ENCODE measurements at regions not wholly inside any gene's neighbourhood (a gene's known extent, or its start where the extent isn't known, plus 50 kb on each side); places are given as distances from the start of the nearest gene placed in this dataset.

- H3K4me3 Mint-ChIP-seq = no peak overlapping the region
- H3K4me3 ChIP-seq (replicated peaks in 1 of 3; ENCODE audit: low read depth in 2 of 3, low read length in 3 of 3) = no peak overlapping the region
- no peaks in the 10 kb centered on the region for H3K9me3 ChIP-seq (replicated peaks in 1 of 2; ENCODE audit: control insufficient read depth in 1 of 2, insufficient read depth in 1 of 2, low read length in 2 of 2)
- H3K36me3 ChIP-seq (replicated peaks in 1 of 2; ENCODE audit: control insufficient read depth in 1 of 2, insufficient read depth in 2 of 2, low read length in 2 of 2) = no peaks in the 10 kb centered on the region
- H3K27ac Mint-ChIP-seq = no peak overlapping the region
- no peaks in the 10 kb centered on the region for H3K4me1 ChIP-seq (ENCODE audit: control insufficient read depth in 1 of 2, insufficient read depth in 2 of 2, low read length in 2 of 2)
- no peaks in the 10 kb centered on the region for H3K79me2 ChIP-seq (ENCODE audit: insufficient read depth, low read length)
- H3K27ac ChIP-seq (ENCODE audit: low read depth in 1 of 2, low read length in 2 of 2) = no peak overlapping the region
- no peak overlapping the region for H3K4me2 ChIP-seq (replicated peaks; ENCODE audit: extremely low read depth, low read length, poor library complexity, severe bottlenecking)
- no peaks in the 10 kb centered on the region for H3K4me1 Mint-ChIP-seq
- H3K9ac ChIP-seq (ENCODE audit: insufficient read depth, low read length, poor library complexity, severe bottlenecking) = no peak overlapping the region
- H3K36me3 Mint-ChIP-seq = no peaks in the 10 kb centered on the region
- intact Hi-C loops (cut with micrococcal nuclease) = no loop called here
- H3K9me3 Mint-ChIP-seq = peaks cover 0 to 3% (median 0%) of the 10 kb centered on the region in 7 donors
- TF ChIP-seq CTCF (IDR thresholded peaks at IDR 0.05) = no peak
- no peaks in the 10 kb centered on the region for H3K27me3 Mint-ChIP-seq (ENCODE audit: low read depth in 3 of 3)
- no peaks in the 10 kb centered on the region for H3K27me3 ChIP-seq (ENCODE audit: control insufficient read depth in 2 of 2, insufficient read depth in 2 of 2, low read length in 2 of 2)
- no peak overlapping the region for H2AFZ ChIP-seq (ENCODE audit: insufficient read depth, low read depth, low read length, poor library complexity, severe bottlenecking)
- no peak for DNase-seq
- H4K20me1 ChIP-seq (ENCODE audit: insufficient read depth, low read length) = no peaks in the 10 kb centered on the region
Measured at GRCh38 chr6:80962382-80962781, 790.1 kb downstream of the TENT5A start.

DNA sequence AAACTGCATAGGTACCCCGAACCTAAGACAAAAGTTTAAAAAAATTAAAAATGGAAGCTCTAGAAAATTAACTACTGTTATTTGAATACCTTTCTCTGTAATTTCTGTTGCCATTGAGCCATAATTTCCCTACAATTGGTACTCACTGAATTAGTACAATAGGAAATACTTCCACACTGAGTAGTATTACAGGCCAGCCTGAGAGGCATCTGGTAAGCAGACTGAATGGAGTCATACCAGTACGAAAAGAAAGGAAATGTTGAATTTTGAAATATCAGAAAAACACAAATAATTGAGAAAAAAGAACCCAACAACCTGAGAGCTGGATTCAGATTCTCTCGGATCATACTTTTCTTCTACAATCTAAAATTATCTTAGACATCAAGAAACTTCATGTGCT, 791.3 kb downstream of the TENT5A start:
- Histone ChIP-seq H2AFZ (ENCODE audit: insufficient read depth, low read depth, low read length, poor library complexity, severe bottlenecking) (no peak overlapping the region), H3K79me2 (ENCODE audit: insufficient read depth, low read length) (no peaks in the 10 kb centered on the region), H3K27ac (ENCODE audit: low read depth in 1 of 2, low read length in 2 of 2) (no peak overlapping the region), H4K20me1 (ENCODE audit: insufficient read depth, low read length) (no peaks in the 10 kb centered on the region), H3K9me3 (replicated peaks in 1 of 2; ENCODE audit: control insufficient read depth in 1 of 2, insufficient read depth in 1 of 2, low read length in 2 of 2) (no peaks in the 10 kb centered on the region), H3K4me2 (replicated peaks; ENCODE audit: extremely low read depth, low read length, poor library complexity, severe bottlenecking) (no peak overlapping the region), H3K4me3 (replicated peaks in 1 of 3; ENCODE audit: low read depth in 2 of 3, low read length in 3 of 3) (no peak overlapping the region), H3K4me1 (ENCODE audit: control insufficient read depth in 1 of 2, insufficient read depth in 2 of 2, low read length in 2 of 2) (no peaks in the 10 kb centered on the region), H3K36me3 (replicated peaks in 1 of 2; ENCODE audit: control insufficient read depth in 1 of 2, insufficient read depth in 2 of 2, low read length in 2 of 2) (no peaks in the 10 kb centered on the region), H3K9ac (ENCODE audit: insufficient read depth, low read length, poor library complexity, severe bottlenecking) (no peak overlapping the region), H3K27me3 (ENCODE audit: control insufficient read depth in 2 of 2, insufficient read depth in 2 of 2, low read length in 2 of 2) (no peaks in the 10 kb centered on the region)
- H3K4me3 Mint-ChIP-seq = no peak overlapping the region
- no peaks in the 10 kb centered on the region for H3K27me3 Mint-ChIP-seq (ENCODE audit: low read depth in 3 of 3)
- TF ChIP-seq CTCF (IDR thresholded peaks at IDR 0.05) = no peak
- no peak overlapping the region for H3K27ac Mint-ChIP-seq
- H3K9me3 Mint-ChIP-seq = peaks cover 0 to 3% (median 0%) of the 10 kb centered on the region in 7 donors
- intact Hi-C loops (cut with micrococcal nuclease) = no loop called here
- no CpG with 5 or more reads among the region's 3 CpGs for WGBS (ENCODE audit: insufficient coverage)
- H3K4me1 Mint-ChIP-seq = no peaks in the 10 kb centered on the region
- H3K36me3 Mint-ChIP-seq = no peaks in the 10 kb centered on the region
- DNase-seq = no peak

Data from CD14-positive monocyte (primary cell).